HCT116 (cell line): ENCODE measurements at regions not wholly inside any gene's neighbourhood (a gene's known extent, or its start where the extent isn't known, plus 50 kb on each side); places are given as distances from the start of the nearest gene placed in this dataset.

ENCODE experiments used
- ATF3 ChIP-seq: IDR thresholded peaks from 2 replicates; pipeline ENCODE4 v1.6.1; 2012
- CTCF ChIP-seq, 3 experiments: fragments of 200-600 bp in 1 of 3; sonication (generic) in 1 of 3; IDR thresholded peaks in 2 of 3; conservative IDR thresholded peaks in 1 of 3; 2 replicates each; pipeline ENCODE4 v1.5.1; 2012 to 2017; ENCODE audit warnings: low read depth in 2 of 3, low read length in 2 of 3, antibody characterized with exemption in 1 of 3, borderline replicate concordance in 1 of 3, control low read depth in 1 of 3, mild to moderate bottlenecking in 1 of 3, mixed read lengths in 1 of 3, mixed run types in 1 of 3, moderate library complexity in 1 of 3; ENCODE audit not compliant: insufficient read depth in 1 of 3
- EZH2 ChIP-seq: fragments of 200-600 bp; sonication (generic); IDR thresholded peaks from 2 replicates; pipeline ENCODE4 v1.6.1; 2017; ENCODE audit warnings: antibody characterized with exemption, mixed run types
- EZH2phosphoT487 ChIP-seq: fragments of 200-600 bp; IDR thresholded peaks from 2 replicates; pipeline ENCODE4 v1.6.1; 2018; ENCODE audit warnings: antibody characterized with exemption, borderline replicate concordance
- FOSL1 ChIP-seq: IDR thresholded peaks from 2 replicates; pipeline ENCODE4 v1.6.1; 2012; ENCODE audit warnings: low read depth
- JUND ChIP-seq: IDR thresholded peaks from 2 replicates; pipeline ENCODE4 v1.6.1; 2012
- MAX ChIP-seq: IDR thresholded peaks from 2 replicates; pipeline ENCODE4 v1.6.1; 2012
- POLR2A ChIP-seq: IDR thresholded peaks from 2 replicates; pipeline ENCODE4 v1.7.0; 2011; ENCODE audit warnings: borderline replicate concordance; ENCODE audit not compliant: insufficient read depth, insufficient read length; ENCODE audit errors: extremely low read depth
- POLR2AphosphoS5 ChIP-seq: IDR thresholded peaks from 2 replicates; pipeline ENCODE4 v1.6.1; 2011; ENCODE audit warnings: mild to moderate bottlenecking, low read depth, low read length, moderate library complexity
- RAD21 ChIP-seq: IDR thresholded peaks from 2 replicates; pipeline ENCODE4 v1.6.1; 2012; ENCODE audit warnings: low read depth, mild to moderate bottlenecking
- YY1 ChIP-seq: IDR thresholded peaks from 2 replicates; pipeline ENCODE4 v1.6.1; 2011; ENCODE audit warnings: low read length, low read depth, moderate library complexity, mild to moderate bottlenecking; ENCODE audit not compliant: insufficient replicate concordance; ENCODE audit errors: extremely low read depth
- ZBTB33 ChIP-seq: IDR thresholded peaks from 2 replicates; pipeline ENCODE4 v1.6.1; 2011; ENCODE audit warnings: mild to moderate bottlenecking, low read length, moderate library complexity; ENCODE audit not compliant: insufficient replicate concordance; ENCODE audit errors: extremely low read depth
- ZNF274 ChIP-seq: fragments of 200-500 bp; sonication (Bioruptor generic); IDR thresholded peaks from 2 replicates; pipeline ENCODE4 v1.6.1; 2014; ENCODE audit warnings: mild to moderate bottlenecking, low read depth, low read length, inconsistent platforms

- TF ChIP-seq POLR2AphosphoS5 (no peak), POLR2A (no peak), CTCF (IDR thresholded peaks at IDR 0.05 in 2 of 3, conservative IDR thresholded peaks at IDR 0.05 in 1 of 3; ENCODE audit: borderline replicate concordance in 1 of 3, insufficient read depth in 1 of 3, low read depth in 2 of 3, low read length in 2 of 3) (no peak), JUND (no peak), YY1 (no peak), MAX (no peak), FOSL1 (no peak), EZH2 (no peak), EZH2phosphoT487 (no peak), ZNF274 (no peak), ATF3 (no peak), RAD21 (no peak), ZBTB33 (no peak)
These were observed 129.3 kb upstream of the EPB41L4A start for GRCh38 chr5:112548246-112548881.
